ENCODE measurements at regions not wholly inside any gene's neighbourhood (a gene's known extent, or its start where the extent isn't known, plus 50 kb on each side); places are given as distances from the start of the nearest gene placed in this dataset.

- ChIA-PET CTCF (no interaction called here), POLR2A (no interaction called here)
These were observed 115.6 kb downstream of the MN1 start for GRCh38 chr22:27685970-27686369.

GRCh38 chr22:27686534-27686933 is 115.0 kb downstream of the MN1 start:
- CTCF ChIA-PET: no interaction called here
- POLR2A ChIA-PET: no interaction called here

- POLR2A ChIA-PET: no interaction called here
These were observed 113.5 kb downstream of the MN1 start for GRCh38 chr22:27687984-27688545.

GRCh38 chr22:27689664-27690063 is 111.9 kb downstream of the MN1 start:
- ChIA-PET POLR2A (no interaction called here), CTCF (no interaction called here)

More at GRCh38 chr22:27687984-27688545, 113.5 kb downstream of the MN1 start:
- CTCF ChIA-PET: no interaction called here

- ChIA-PET CTCF (no interaction called here), POLR2A (no interaction called here)
These were observed 111.0 kb downstream of the MN1 start for GRCh38 chr22:27690599-27690998.

GRCh38 chr22:27692243-27692642 is 109.3 kb downstream of the MN1 start:
- ChIA-PET POLR2A (no interaction called here), CTCF (no interaction called here)

GRCh38 chr22:27695925-27696324 is 105.6 kb downstream of the MN1 start:
- POLR2A ChIA-PET: no interaction called here
- CTCF ChIA-PET: no interaction called here

- ChIA-PET CTCF (no interaction called here), POLR2A (no interaction called here)
These were observed 103.7 kb downstream of the MN1 start for GRCh38 chr22:27697888-27698287.

All from activated CD8-positive, alpha-beta memory T cell treated with anti-CD3 and anti-CD28 coated beads for 36 hours (primary cell).